GM23248 (cell line): ENCODE measurements at regions not wholly inside any gene's neighbourhood (a gene's known extent, or its start where the extent isn't known, plus 50 kb on each side); places are given as distances from the start of the nearest gene placed in this dataset.

Experiments
- DNase-seq: peaks from one replicate; pipeline ENCODE4 v3.0.0-alpha.2; 2015
- H2AFZ ChIP-seq: fragments of 200-600 bp; sonication (generic); 2 replicates; pipeline ENCODE4 v1.6.1; 2016; ENCODE audit warnings: antibody characterized with exemption
- H3F3A ChIP-seq: fragments of 200-600 bp; sonication (generic); 2 replicates; pipeline ENCODE4 v1.6.1; 2016; ENCODE audit warnings: mild to moderate bottlenecking, antibody characterized with exemption, mixed run types; ENCODE audit not compliant: insufficient read depth
- H3K27ac ChIP-seq: fragments of 200-600 bp; sonication (generic); 2 replicates; pipeline ENCODE4 v1.5.1; 2016; ENCODE audit warnings: mild to moderate bottlenecking
- H3K27me3 ChIP-seq: fragments of 200-600 bp; sonication (generic); replicated peaks from 2 replicates; pipeline ENCODE4 v1.6.1; 2016; ENCODE audit warnings: mild to moderate bottlenecking; ENCODE audit not compliant: insufficient read depth
- H3K36me3 ChIP-seq: fragments of 200-600 bp; sonication (generic); 2 replicates; pipeline ENCODE4 v1.6.1; 2016; ENCODE audit warnings: low read depth, mild to moderate bottlenecking
- H3K4me1 ChIP-seq: fragments of 200-600 bp; sonication (generic); 2 replicates; pipeline ENCODE4 v1.6.1; 2016; ENCODE audit warnings: mild to moderate bottlenecking; ENCODE audit not compliant: insufficient read depth
- H3K4me2 ChIP-seq: fragments of 200-600 bp; sonication (generic); one replicate; pipeline ENCODE4 v1.6.1; 2016; ENCODE audit warnings: mild to moderate bottlenecking; ENCODE audit not compliant: unreplicated experiment
- H3K4me3 ChIP-seq: fragments of 200-600 bp; sonication (generic); 2 replicates; pipeline ENCODE4 v1.5.1; 2016; ENCODE audit warnings: mild to moderate bottlenecking
- H3K79me2 ChIP-seq: fragments of 200-600 bp; sonication (generic); 2 replicates; pipeline ENCODE4 v1.6.1; 2016; ENCODE audit warnings: mild to moderate bottlenecking; ENCODE audit not compliant: insufficient read depth
- H3K9ac ChIP-seq: fragments of 200-600 bp; sonication (generic); 2 replicates; pipeline ENCODE4 v1.6.1; 2016; ENCODE audit warnings: mild to moderate bottlenecking
- H3K9me2 ChIP-seq: fragments of 200-600 bp; sonication (generic); 2 replicates; pipeline ENCODE4 v1.6.1; 2016; ENCODE audit warnings: mixed run types, mild to moderate bottlenecking, moderate library complexity; ENCODE audit not compliant: insufficient read depth
- H3K9me3 ChIP-seq: fragments of 200-600 bp; sonication (generic); one replicate; pipeline ENCODE4 v1.6.1; 2017; ENCODE audit warnings: low read depth
- H4K20me1 ChIP-seq: fragments of 200-600 bp; sonication (generic); 2 replicates; pipeline ENCODE4 v1.6.0; 2016; ENCODE audit not compliant: insufficient read depth
- EZH2 ChIP-seq: fragments of 200-600 bp; sonication (generic); IDR thresholded peaks from 2 replicates; pipeline ENCODE4 v1.6.1; 2018; ENCODE audit warnings: antibody characterized with exemption, mild to moderate bottlenecking; ENCODE audit not compliant: insufficient read depth, poor library complexity, severe bottlenecking
- EZH2phosphoT487 ChIP-seq: fragments of 200-600 bp; sonication (generic); IDR thresholded peaks from 2 replicates; pipeline ENCODE4 v1.6.1; 2018; ENCODE audit warnings: antibody characterized with exemption, moderate library complexity, mild to moderate bottlenecking, low read depth; ENCODE audit not compliant: insufficient read depth
- WGBS, 2 experiments: methylation state at CpG; one replicate each; pipeline ENCODE4 v1.1.6; 2015 to 2017; ENCODE audit warnings: low lambda C conversion rate in 2 of 2, low coverage in 1 of 2; ENCODE audit errors: missing lambda C conversion rate in 2 of 2; 5-methylcytosine and 5-hydroxymethylcytosine counted together
- in situ Hi-C: fragments of 300-500 bp; cut with MboI; formaldehyde crosslinking; loops from 2 replicates; pipeline ENCODE4 v1.15.0; 2020

GRCh38 chr4:184955116-184955515, 63.2 kb upstream of the HELT start:
- H3K4me3 ChIP-seq: no peak overlapping the region
- H3F3A ChIP-seq: no peaks in the 10 kb centered on the region
- in situ Hi-C loops: no loop called here
- WGBS, 2 experiments: 34 to 44% methylated on average over 5 of the region's 5 CpGs
- H3K4me1 ChIP-seq: no peaks in the 10 kb centered on the region
- H3K4me2 ChIP-seq: no peak overlapping the region
- TF ChIP-seq EZH2 (no peak), EZH2phosphoT487 (no peak)
- no peak overlapping the region for H2AFZ ChIP-seq
- H3K9me2 ChIP-seq: no peaks in the 10 kb centered on the region
- H3K9me3 ChIP-seq: no peaks in the 10 kb centered on the region
- H4K20me1 ChIP-seq: no peaks in the 10 kb centered on the region
- no peak for DNase-seq
- no peak overlapping the region for H3K9ac ChIP-seq
- H3K79me2 ChIP-seq: no peaks in the 10 kb centered on the region
- no peak overlapping the region for H3K27ac ChIP-seq
- no peaks in the 10 kb centered on the region for H3K27me3 ChIP-seq
- no peaks in the 10 kb centered on the region for H3K36me3 ChIP-seq

DNA sequence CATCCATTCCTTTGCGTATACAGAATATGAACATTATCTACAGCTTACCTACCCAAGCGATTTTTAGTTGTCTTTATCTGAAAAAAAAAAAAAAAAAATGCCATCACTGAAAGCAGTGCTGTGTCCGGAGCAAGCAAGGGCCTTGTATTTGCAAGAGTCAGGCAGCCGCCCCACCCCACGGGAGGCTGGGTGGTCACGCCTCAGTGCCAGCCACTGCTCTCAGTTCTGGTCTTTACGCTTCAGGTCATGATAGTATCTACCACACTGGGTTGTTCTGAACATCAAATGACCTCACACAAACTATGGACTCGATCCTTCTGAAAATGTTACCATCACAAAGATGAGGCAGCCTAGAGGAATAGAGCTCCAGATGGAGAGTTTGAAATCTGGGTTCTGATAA, 62.7 kb upstream of the HELT start:
- Histone ChIP-seq H3K4me2 (no peak overlapping the region), H3K36me3 (no peaks in the 10 kb centered on the region), H3F3A (no peaks in the 10 kb centered on the region), H3K27ac (no peak overlapping the region), H3K79me2 (no peaks in the 10 kb centered on the region), H3K9ac (no peak overlapping the region), H2AFZ (no peak overlapping the region), H3K4me1 (no peaks in the 10 kb centered on the region), H3K27me3 (no peaks in the 10 kb centered on the region), H3K9me2 (no peaks in the 10 kb centered on the region), H4K20me1 (no peaks in the 10 kb centered on the region), H3K4me3 (no peak overlapping the region), H3K9me3 (no peaks in the 10 kb centered on the region)
- in situ Hi-C loops: no loop called here
- no peak for DNase-seq
- WGBS, 2 experiments: 40 to 47% methylated on average over 8 of the region's 8 CpGs
- no peak for TF ChIP-seq EZH2
- TF ChIP-seq EZH2phosphoT487: no peak

GRCh38 chr4:184957446-184958115, 60.7 kb upstream of the HELT start:
- Histone ChIP-seq H3K4me3 (no peak overlapping the region), H3K27ac (no peak overlapping the region), H2AFZ (no peak overlapping the region), H3K4me1 (no peaks in the 10 kb centered on the region), H3K9ac (no peak overlapping the region), H3F3A (no peaks in the 10 kb centered on the region), H3K79me2 (no peaks in the 10 kb centered on the region), H3K9me3 (no peaks in the 10 kb centered on the region), H3K27me3 (peaks cover 4% of the 10 kb centered on the region; the same call in 1 of the 2 replicates), H3K4me2 (no peak overlapping the region), H3K36me3 (no peaks in the 10 kb centered on the region), H3K9me2 (no peaks in the 10 kb centered on the region), H4K20me1 (no peaks in the 10 kb centered on the region)
- TF ChIP-seq EZH2 (no peak), EZH2phosphoT487 (no peak)
- DNase-seq: no peak
- WGBS, 2 experiments: 47 to 52% methylated on average over 12 to 13 of the region's 13 CpGs
- in situ Hi-C loops: no loop called here

GRCh38 chr4:184958127-184958922, 60.0 kb upstream of the HELT start:
- no peaks in the 10 kb centered on the region for H3K4me1 ChIP-seq
- H3K79me2 ChIP-seq: no peaks in the 10 kb centered on the region
- TF ChIP-seq EZH2phosphoT487: no peak
- TF ChIP-seq EZH2: no peak
- H2AFZ ChIP-seq: no peak overlapping the region
- H4K20me1 ChIP-seq: no peaks in the 10 kb centered on the region
- no peak overlapping the region for H3K9ac ChIP-seq
- H3K27me3 ChIP-seq: peaks cover 4% of the 10 kb centered on the region; the same call in 1 of the 2 replicates
- WGBS, 2 experiments: 25 to 32% methylated on average over 10 of the region's 10 CpGs
- DNase-seq: no peak
- in situ Hi-C loops: no loop called here
- H3K4me2 ChIP-seq: no peak overlapping the region
- H3K9me3 ChIP-seq: no peaks in the 10 kb centered on the region
- H3K4me3 ChIP-seq: no peak overlapping the region
- no peaks in the 10 kb centered on the region for H3K36me3 ChIP-seq
- no peaks in the 10 kb centered on the region for H3K9me2 ChIP-seq
- no peak overlapping the region for H3K27ac ChIP-seq
- no peaks in the 10 kb centered on the region for H3F3A ChIP-seq
